GM18499 (cell line): ENCODE measurements at regions not wholly inside any gene's neighbourhood (a gene's known extent, or its start where the extent isn't known, plus 50 kb on each side); places are given as distances from the start of the nearest gene placed in this dataset.
"Not testable (repeated sequence)": the region's sequence is repeated elsewhere in the genome, so short reads cannot be mapped to it uniquely, and the experiment has no call there.

Experiments used
- ATAC-seq: cut with Tn5 transposase; IDR thresholded peaks from one replicate; pipeline ENCODE4 v1.9.1; 2021; ENCODE audit warnings: moderate number of reproducible peaks; ENCODE audit not compliant: insufficient read depth, unreplicated experiment

GRCh38 chr9:84054341-84055010 lies 73.9 kb downstream of the RMI1 start:
- no peak for ATAC-seq

- no peak for ATAC-seq
Measured at GRCh38 chr9:84057662-84058061, 77.1 kb downstream of the RMI1 start.

- ATAC-seq = no peak
Measured at GRCh38 chr9:84059936-84060335, 79.3 kb downstream of the RMI1 start.

DNA sequence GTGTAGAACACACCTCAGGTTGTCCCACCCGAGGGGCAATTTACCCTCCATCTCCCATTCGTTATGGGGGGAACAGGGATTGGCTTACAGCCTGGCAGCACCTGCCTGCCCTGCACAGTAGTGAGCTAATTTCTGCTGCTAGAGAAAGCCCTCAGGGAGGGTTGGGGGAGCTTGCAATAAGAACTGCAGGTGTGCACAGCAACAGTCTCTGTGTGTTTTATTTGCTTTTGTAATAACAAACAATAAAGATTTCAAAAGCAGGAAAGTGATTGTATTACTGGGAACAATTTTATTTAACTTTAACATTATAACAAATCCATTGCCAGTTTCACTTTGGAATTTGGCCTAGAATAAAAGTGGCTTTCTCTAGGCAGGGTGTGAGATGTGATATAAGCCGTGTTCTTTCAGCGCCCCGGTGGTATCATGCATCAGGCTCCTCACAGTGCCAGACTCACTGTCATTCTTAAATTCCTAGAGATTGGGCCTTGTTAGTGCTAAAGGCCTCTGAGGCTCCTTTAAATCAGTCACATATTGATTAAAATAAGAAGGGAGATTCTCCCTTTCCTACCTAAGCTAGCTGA lies 81.1 kb downstream of the RMI1 start:
- no peak for ATAC-seq

- no peak for ATAC-seq
Measured at GRCh38 chr9:84062538-84062937, 81.9 kb downstream of the RMI1 start.

DNA sequence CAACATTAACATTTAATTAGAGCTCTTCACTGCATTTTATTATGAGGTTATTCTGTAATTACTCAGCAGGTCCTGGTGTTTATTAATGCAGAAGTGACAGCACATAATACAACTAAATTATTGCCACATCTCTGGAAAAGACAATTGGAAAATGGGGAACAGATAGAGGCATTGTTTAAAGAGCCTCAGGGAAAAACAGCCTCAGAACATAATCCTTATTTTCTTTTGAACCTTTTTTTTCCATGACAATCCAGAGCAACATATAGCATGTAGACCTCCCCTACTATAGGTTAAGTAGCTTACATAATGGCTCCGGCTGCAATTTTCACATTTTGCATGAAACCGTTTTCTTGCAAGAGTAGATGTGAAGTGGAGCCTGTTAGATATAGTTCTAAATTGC lies 87.2 kb downstream of the RMI1 start:
- ATAC-seq = no peak

GRCh38 chr9:84068872-84069271 lies 88.3 kb downstream of the RMI1 start:
- no peak for ATAC-seq

DNA sequence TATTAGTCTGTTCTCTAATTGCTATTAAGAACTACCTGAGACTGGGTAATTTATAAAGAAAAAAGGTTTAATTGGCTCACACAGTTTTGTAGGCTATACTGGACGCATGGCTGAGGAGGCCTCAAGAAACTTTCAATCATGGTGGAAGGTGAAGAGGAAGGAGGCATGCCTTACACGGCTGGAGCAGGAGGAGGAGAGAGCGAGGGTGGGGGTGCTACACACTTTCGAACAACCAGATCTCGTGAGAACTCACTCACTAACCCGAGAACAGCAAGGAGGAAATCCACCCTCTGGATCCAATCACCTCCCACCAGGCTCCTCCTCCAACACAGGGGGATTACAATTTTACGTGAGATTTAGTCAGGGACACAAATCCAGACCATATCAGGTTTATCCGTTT lies 90.0 kb downstream of the RMI1 start:
- ATAC-seq = no peak

- ATAC-seq = no peak
Measured at GRCh38 chr9:84072621-84073180, 92.1 kb downstream of the RMI1 start.

GRCh38 chr9:84075004-84075403 lies 94.4 kb downstream of the RMI1 start:
- ATAC-seq = no peak

GRCh38 chr9:84076384-84076783 lies 95.8 kb downstream of the RMI1 start:
- ATAC-seq = no peak

DNA sequence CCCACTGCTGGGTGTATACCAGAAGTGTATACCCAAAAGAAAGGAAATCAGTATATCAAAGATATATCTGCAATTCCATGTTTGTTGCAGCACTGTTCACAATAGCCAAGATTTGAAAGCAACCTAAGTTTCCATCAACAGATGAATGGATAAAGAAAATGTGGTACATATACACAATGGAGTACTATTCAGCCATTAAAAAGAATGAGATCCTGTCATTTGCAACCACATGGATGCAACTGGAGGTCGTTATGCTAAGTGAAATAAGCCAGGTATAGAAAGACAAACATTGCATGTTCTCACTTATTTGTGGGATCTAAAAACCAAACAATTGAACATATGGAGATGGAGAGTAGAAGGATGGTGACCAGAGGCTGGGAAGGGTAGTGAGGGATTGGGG lies 97.2 kb downstream of the RMI1 start:
- not testable (repeated sequence) for ATAC-seq

DNA sequence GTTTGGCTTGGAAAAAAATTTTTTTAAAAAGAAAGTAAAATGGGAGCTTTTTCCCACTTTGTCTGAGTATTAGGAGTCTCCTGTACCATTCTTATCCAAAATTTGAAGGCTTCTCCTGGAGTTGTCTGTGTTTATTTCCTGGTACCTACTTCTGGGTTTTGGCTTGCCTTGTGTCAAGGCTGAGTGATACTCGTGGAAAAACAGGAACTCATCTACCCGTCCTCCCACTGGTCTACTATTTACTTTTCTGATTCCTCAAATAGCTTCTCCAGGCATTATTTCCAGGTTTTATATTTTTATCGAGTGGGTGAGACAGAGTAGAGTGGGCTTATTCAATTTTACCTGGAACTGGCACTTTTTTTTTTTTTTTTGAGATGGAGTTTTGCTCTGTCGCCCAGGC lies 99.4 kb downstream of the RMI1 start:
- no peak for ATAC-seq

- ATAC-seq = no peak
Measured at GRCh38 chr9:84101964-84102632, 121.5 kb downstream of the RMI1 start.

DNA sequence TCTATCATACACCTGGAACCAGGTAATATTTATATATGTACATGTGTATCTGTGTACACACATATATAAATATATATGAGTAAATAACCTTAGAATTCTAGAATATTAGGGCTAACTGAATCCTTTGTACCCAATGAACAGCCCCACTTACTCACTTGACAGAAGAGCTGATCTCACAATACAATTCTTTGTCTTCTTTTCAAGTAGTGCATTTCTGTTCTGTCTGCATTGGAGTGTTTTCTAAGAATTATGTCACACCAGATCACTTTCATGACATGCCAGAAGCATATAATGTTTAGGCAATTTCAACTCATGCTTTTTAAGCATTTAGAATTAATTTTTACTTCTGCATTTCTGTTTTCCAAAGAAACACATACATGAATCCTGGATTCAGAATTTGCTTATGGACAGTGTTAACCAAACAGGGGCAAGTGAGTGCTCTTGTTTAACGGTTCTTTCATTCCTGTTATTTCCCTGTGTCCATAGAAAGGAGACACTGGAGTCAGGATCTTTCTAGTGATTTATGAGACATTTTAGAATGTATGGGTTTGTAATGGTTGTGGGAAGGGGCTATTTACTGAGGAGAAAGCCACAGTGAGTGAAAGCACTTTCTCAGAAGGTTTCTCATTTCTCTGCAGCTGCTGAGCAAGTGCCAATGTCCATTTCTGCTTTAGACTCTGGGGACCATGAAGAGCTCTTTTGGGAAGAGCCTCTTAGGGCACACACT lies 123.2 kb downstream of the RMI1 start:
- ATAC-seq = no peak

GRCh38 chr9:84107081-84107480 lies 126.5 kb downstream of the RMI1 start:
- ATAC-seq = no peak

DNA sequence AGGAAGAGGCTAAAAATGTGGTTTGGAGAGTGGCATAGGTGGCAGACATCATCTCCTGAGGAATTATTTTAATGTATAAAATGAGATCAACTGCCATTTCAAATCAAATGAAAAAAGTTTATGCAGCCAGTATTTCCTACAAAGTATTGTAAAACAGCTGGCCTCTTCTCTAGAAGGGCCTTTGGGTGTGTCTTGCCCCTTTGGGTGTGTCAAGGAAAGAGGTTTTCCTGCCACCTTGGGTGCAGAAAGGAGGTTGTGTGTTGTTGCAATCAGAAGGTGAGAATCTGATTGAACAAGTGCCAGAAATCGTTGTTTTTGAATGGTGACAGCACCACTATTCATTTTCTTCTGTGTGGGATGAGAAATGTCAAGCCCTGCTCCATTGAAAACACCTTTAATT lies 127.4 kb downstream of the RMI1 start:
- no peak for ATAC-seq

DNA sequence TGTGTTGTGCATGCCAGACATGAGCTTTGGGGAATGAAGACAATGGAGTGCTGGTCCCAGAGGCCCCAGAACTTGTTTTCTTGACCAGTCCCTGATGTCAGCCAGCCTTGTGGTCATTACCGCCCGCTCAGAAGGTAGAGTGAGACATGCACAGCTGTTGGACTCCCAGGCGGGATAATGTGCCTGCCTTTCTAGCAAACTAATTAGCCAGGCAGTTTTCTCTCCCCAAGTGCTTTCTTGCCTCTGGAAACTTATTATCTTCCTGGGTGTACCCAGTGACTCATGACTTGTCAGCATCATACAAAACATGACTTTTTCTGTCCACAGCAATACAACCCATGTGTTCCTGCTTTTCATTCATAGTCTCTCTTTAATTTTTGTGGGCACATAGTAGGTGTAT lies 131.1 kb downstream of the RMI1 start:
- ATAC-seq = no peak

DNA sequence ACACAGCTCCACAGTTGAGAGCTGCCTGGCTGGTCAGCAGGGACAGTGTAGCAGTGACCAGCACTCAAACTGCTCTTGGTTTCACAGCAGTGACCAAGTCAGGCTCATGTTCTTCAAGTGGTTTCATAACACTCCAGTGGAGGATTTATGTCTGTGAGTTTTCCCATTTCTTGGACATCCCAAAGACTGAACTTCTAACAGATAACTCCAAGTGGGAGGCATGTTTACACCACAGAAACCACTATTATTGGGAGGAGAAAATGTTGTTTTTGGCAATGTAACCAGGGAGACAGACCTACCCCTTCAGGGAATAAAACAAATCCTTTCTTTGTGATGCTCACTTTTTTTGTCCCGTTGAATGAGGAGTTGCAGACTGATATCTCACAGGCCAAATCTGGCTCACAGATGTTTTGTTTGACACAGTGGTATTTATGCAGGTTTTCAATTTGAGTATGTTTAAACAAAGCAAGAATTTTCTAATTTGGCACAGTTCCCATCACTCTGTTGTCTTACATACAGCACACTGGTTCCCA lies 141.5 kb downstream of the RMI1 start:
- no peak for ATAC-seq

DNA sequence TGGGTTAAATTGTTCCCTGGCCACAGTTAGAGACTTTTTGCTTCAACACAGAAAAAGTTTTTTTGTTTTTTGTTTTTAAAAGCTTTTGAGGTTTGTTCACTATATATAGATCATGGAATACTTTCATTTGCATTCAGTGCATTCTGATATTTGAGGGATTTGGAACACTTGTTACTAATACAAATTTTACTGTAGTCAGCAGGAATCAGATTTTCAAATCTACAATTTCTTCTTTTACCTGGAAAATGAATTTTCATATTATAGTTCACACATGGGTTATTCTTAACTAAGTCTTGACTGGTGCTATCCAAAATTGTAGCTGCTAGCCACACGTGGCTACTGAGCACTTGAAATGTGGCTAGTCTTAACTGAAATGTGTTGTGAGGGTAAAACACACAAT lies 142.0 kb downstream of the RMI1 start:
- ATAC-seq = no peak
